Peyer's patch (tissue), 4 donors: ENCODE measurements at regions not wholly inside any gene's neighbourhood (a gene's known extent, or its start where the extent isn't known, plus 50 kb on each side); places are given as distances from the start of the nearest gene placed in this dataset.

ENCODE experiments used
- POLR2A ChIP-seq, 2 donors: fragments of 450-650 bp; IDR thresholded peaks; one replicate each; pipeline ENCODE4 v1.5.1; 2017; ENCODE audit warnings: antibody characterized with exemption in 2 of 2, mild to moderate bottlenecking in 2 of 2, moderate library complexity in 2 of 2
- TF ChIP-seq, protein P1 (sequence below), 6 experiments: fragments of 450-650 bp in 4 of 6; fragments of 200-600 bp in 2 of 6; sonication (generic) in 1 of 6; IDR thresholded peaks; one replicate each; pipeline ENCODE4 v1.5.1; 2017 to 2019; ENCODE audit warnings: antibody characterized with exemption in 6 of 6, mild to moderate bottlenecking in 3 of 6, moderate library complexity in 1 of 6

DNA sequence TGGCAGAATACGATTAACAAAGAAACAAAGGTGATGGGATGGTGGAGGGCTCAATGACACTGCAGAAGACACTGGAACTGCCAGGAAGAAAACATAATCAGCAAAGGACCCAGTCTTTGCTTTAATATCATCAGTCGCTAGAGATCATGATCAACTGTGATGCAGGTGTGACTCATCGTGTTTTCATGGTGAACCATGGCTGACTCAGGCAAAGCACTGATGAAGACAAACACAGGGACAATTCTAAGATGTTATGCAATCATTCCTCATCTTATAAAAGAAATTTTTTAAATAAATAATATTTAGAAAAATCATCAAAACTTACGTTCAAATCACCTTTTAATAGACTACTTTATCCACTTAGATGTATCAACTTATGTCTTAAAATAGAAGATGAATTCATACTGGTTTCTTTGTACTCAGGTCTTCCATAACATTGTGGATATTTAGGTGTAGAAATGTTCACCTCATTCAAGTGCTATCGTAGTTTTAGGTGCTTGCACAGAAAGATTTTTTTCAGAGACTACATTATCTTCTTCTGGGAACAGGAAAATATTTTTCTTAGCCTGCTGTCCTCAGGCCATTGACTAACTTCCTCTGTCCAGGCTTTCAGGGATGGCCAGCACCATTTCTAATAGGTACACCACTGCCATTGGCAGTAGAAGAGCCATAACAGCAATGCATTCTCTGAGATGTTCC is 673.4 kb upstream of the MEF2C start:
- no peak for TF ChIP-seq POLR2A (IDR thresholded peaks at IDR 0.05)
- TF ChIP-seq, protein P1, sequence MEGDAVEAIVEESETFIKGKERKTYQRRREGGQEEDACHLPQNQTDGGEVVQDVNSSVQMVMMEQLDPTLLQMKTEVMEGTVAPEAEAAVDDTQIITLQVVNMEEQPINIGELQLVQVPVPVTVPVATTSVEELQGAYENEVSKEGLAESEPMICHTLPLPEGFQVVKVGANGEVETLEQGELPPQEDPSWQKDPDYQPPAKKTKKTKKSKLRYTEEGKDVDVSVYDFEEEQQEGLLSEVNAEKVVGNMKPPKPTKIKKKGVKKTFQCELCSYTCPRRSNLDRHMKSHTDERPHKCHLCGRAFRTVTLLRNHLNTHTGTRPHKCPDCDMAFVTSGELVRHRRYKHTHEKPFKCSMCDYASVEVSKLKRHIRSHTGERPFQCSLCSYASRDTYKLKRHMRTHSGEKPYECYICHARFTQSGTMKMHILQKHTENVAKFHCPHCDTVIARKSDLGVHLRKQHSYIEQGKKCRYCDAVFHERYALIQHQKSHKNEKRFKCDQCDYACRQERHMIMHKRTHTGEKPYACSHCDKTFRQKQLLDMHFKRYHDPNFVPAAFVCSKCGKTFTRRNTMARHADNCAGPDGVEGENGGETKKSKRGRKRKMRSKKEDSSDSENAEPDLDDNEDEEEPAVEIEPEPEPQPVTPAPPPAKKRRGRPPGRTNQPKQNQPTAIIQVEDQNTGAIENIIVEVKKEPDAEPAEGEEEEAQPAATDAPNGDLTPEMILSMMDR (IDR thresholded peaks at IDR 0.05): no peak
